ENCODE measurements at regions not wholly inside any gene's neighbourhood (a gene's known extent, or its start where the extent isn't known, plus 50 kb on each side); places are given as distances from the start of the nearest gene placed in this dataset.
"Not testable (repeated sequence)": the region's sequence is repeated elsewhere in the genome, so short reads cannot be mapped to it uniquely, and the experiment has no call there.

- DNase-seq = peak; percentile 45
Measured at GRCh38 chr6:92479831-92480230, 939.5 kb downstream of the EPHA7 start.

GRCh38 chr6:92473056-92473455 is 946.3 kb downstream of the EPHA7 start:
- DNase-seq = no peak

GRCh38 chr6:92469186-92469828 is 950.1 kb downstream of the EPHA7 start:
- no peak for DNase-seq

- no peak for DNase-seq
Measured at GRCh38 chr6:92468066-92468465, 951.3 kb downstream of the EPHA7 start.

DNA sequence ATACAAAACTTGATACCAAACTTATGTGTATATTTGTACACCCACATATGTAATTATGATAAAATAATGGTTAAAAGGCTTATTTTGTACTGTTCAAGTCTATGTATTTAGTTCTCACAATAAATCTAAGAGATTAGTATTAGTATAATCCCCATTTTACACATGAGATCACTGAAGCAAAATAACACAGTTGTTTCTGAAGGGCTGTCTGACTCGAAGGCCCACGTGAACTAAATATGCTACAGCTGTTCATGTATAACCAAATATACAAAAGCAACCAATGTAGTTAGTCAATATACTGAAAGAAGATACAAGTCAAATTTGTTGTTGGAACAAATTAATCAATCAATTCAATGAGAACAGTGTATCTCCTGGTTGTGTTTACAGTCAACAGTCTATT is 959.2 kb downstream of the EPHA7 start:
- DNase-seq = no peak

DNA sequence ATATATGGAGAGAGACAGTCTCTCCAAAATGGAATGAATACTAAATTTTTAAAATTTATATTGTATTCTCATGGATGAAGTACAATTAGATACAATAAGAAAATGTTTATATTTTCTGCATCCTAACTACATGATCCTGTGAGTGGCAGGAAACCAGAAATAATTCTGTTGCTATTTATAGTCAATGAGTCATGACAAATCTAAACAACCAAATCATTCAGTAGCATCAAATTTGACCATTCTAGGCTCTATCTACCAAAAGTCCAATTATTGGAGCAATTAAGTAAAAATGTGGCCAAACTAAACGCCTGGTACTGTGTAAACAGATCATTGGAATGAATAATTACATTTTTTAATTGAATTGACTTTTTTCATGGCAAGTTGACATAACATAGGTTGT is 959.8 kb downstream of the EPHA7 start:
- peak; percentile 5 for DNase-seq

DNA sequence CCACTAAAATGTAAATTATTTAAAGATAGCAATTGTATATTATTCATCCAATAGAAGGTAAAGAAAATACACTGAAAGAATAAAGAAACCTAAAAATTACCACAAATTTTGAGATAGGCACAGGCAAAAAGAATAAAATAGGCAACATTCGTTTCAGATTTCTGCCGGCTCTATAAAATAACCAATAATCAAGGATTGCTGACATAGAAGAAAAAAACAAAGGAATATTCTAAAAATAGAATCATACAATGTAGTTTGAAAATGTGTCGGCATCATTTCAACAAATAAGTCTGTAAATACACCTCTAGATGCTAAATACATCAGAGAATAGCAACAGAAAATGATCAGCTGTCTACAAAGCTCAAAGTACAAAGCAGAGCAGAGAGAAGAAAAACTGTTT is 973.3 kb downstream of the EPHA7 start:
- no peak for DNase-seq

DNA sequence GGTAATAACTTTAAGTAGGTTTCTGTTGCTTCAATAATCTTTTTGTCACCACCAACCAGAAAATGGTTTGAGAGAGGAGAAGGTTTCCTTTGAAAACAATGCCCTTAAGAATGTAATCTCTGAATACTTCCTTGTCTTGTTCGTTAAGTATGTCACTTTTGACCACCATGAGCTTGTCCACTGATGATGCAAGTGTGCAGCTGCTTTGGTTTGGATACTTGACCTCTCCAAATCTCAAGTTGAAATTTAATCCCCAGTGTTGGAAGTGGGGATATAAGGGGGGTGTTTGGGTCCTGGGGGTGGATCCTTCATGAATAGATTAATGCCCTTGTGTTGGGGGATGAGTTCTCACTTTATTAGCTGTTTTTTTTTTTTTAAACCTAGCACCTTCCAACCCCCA is 985.4 kb downstream of the EPHA7 start:
- no peak for DNase-seq

GRCh38 chr6:92431502-92431901 is 987.9 kb downstream of the EPHA7 start:
- no peak for DNase-seq

DNA sequence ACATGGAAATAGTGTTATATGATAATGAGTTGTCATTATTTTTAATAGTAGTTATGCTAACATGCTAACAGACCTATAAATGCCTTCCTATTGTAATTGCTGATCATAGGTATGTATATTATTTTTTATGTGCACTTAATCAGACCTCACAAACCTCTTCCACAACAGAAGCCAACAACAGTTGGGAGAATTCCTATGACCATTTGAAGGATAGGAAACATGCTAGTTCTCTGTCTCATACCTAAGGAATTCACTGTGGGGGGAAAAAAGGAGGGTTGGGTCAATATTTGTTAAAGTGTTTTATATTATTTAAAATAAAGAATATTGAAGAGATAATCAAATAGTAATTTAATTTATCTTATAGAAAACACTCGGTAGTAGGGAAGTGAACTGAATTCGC is 990.9 kb downstream of the EPHA7 start:
- DNase-seq = no peak

DNA sequence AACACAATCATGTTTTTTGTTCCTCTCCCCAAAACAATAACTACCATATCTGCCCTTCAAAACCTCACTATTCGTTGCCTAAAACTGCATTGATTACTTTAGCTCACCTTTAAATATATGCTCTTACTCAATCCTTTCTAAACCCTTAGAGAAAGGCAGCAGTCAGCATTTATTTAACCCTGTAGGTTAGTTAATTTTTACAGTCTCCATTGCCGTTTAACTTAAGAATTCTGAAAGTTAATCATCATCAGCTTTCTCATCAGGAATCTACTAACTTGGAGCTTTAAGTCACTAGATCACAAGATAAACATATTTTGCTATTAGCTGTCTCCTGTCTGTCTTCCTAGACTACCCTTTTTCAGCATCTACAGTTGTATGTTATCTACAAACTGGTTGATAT is 991.9 kb downstream of the EPHA7 start:
- DNase-seq = no peak

GRCh38 chr6:92415656-92416055 is 1003.7 kb downstream of the EPHA7 start:
- DNase-seq = no peak

DNA sequence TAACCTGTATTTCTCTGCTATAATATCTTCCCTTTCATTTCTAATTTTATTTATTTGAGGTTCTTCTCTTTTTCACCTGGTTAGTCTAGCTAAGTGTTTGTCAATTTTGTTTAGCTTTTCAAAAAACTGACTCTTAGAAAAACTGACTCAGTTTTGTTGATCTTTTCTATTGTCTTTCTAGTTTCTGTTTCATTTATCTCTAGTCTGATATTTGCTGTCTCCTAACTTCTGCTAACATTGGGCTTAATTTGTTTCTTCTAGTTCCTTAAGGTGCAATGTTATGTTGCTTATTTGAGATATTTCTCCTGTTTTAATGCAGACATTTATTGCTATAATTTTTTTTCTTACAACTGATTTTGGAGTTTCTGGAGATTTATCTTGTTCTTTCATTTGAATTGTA is 1011.0 kb downstream of the EPHA7 start:
- DNase-seq = no peak

- peak; percentile 4 for DNase-seq
Measured at GRCh38 chr6:92404281-92404680, 1015.1 kb downstream of the EPHA7 start.

GRCh38 chr6:92399911-92400310 is 1019.4 kb downstream of the EPHA7 start:
- no peak for DNase-seq

DNA sequence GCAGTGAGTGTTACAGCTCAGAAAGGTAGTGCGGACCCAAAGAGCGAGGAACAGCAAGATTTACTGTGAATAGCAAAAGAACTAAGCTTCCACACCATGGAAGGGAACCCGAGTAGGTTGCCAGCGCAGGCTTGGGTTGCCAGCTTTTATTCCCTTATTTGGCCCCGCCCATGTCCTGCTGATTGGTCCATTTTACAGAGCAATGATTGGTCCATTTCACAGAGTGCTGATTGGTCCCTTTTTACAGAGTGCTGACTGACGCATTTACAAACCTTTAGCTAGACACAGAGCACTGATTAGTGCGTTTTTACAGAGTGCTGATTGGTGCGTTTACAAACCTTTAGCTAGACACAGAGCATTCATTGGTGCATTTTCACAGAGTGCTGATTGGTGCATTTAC is 1030.7 kb downstream of the EPHA7 start:
- DNase-seq = not testable (repeated sequence)

GRCh38 chr6:92380803-92381601 is 1038.4 kb downstream of the EPHA7 start:
- DNase-seq = no peak

- no peak for DNase-seq
Measured at GRCh38 chr6:92377137-92377536, 1042.2 kb downstream of the EPHA7 start.

GRCh38 chr6:92376691-92377090 is 1042.7 kb downstream of the EPHA7 start:
- DNase-seq = peak; percentile 6

DNA sequence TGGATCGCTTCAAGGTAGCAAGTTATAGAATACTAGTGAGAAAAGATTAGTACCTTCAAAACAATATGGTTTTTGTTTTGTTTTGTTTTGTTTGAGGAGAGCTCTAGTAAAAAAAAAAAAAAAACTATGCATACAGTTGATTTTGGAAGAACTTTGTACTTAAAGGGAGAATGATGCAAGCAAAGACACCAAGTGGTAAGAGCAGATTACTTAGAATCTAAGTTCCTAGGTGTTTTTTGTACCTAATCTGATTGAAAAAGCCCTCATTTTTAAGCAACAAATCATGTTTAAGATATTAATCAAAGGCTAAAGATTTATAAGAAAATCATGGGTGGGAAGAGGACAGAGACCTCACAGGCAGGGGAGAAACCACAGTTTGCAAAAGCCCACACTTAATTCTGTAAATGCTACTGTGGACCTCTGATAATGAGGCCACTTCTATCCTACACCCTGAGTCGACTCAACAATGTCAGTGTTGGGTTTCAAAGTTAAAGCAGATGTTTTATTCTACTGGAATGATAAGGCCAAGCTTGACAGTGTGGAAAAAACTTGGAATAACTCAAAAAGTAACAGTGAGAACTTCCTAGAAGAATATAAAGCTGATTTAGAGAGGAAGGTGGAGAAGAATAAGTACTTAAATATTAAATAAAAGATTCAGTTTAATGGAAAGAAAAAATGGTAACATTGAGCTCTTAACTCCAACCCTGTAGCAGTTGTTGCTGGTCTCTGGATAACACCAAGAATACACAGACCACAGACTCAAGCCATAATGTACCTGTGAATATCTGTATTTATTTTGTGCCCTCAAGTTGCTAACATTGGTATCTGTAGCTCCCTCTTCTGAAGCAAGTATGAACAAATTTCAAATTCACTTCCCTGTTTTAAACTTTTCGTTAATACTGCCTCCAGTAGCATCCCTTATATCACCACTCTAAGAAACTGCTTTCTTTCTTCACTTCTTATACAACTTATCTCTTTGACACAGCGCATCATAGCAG is 1047.8 kb downstream of the EPHA7 start:
- no peak for DNase-seq

- no peak for DNase-seq
Measured at GRCh38 chr6:92369309-92369708, 1050.0 kb downstream of the EPHA7 start.

- peak; percentile 16 for DNase-seq
Measured at GRCh38 chr6:92364948-92365541, 1054.3 kb downstream of the EPHA7 start.

GRCh38 chr6:92363111-92363510 is 1056.2 kb downstream of the EPHA7 start:
- DNase-seq = no peak
